A673 (cell line): ENCODE measurements at regions not wholly inside any gene's neighbourhood (a gene's known extent, or its start where the extent isn't known, plus 50 kb on each side); places are given as distances from the start of the nearest gene placed in this dataset.

Experiments used
- CTCF ChIP-seq: fragments of 300-800, 200-600 bp; sonication (generic); conservative IDR thresholded peaks from 2 replicates; pipeline ENCODE4 v1.5.1; 2017; ENCODE audit warnings: low read depth, mild to moderate bottlenecking, antibody characterized with exemption, low read length, moderate library complexity, mixed read lengths
- EZH2 ChIP-seq: fragments of 200-600 bp; sonication (generic); IDR thresholded peaks from 2 replicates; pipeline ENCODE4 v1.6.1; 2017; ENCODE audit warnings: borderline replicate concordance, low read depth, mild to moderate bottlenecking, mixed read lengths, antibody characterized with exemption, low read length; ENCODE audit not compliant: poor library complexity, severe bottlenecking

GRCh38 chr5:3931976-3932375 lies 336.3 kb downstream of the IRX1 start:
- TF ChIP-seq CTCF = no peak
- TF ChIP-seq EZH2 = no peak
